Neural crest cell (in vitro differentiated cells): ENCODE measurements at regions not wholly inside any gene's neighbourhood (a gene's known extent, or its start where the extent isn't known, plus 50 kb on each side); places are given as distances from the start of the nearest gene placed in this dataset.
"Not testable (repeated sequence)": the region's sequence is repeated elsewhere in the genome, so short reads cannot be mapped to it uniquely, and the experiment has no call there.

Source experiments
- DNase-seq: peaks from one replicate; pipeline ENCODE4 v3.0.0; 2021; ENCODE audit warnings: low read depth, mixed read lengths, low spot score
- H3K27ac Mint-ChIP-seq: one replicate; pipeline ENCODE4 v1.8.0; 2021; ENCODE audit warnings: mild to moderate bottlenecking, mixed read lengths; ENCODE audit not compliant: unreplicated experiment
- H3K27me3 Mint-ChIP-seq: 2 replicates; pipeline ENCODE4 v1.8.0; 2021; ENCODE audit warnings: low read depth, mild to moderate bottlenecking, mixed read lengths
- H3K36me3 Mint-ChIP-seq: 2 replicates; pipeline ENCODE4 v1.8.0; 2021; ENCODE audit warnings: low read depth, mild to moderate bottlenecking, mixed read lengths
- H3K4me1 Mint-ChIP-seq: 2 replicates; pipeline ENCODE4 v1.8.0; 2021; ENCODE audit warnings: mixed read lengths
- H3K4me3 Mint-ChIP-seq: one replicate; pipeline ENCODE4 v1.8.0; 2021; ENCODE audit warnings: mild to moderate bottlenecking, mixed read lengths
- H3K9me3 Mint-ChIP-seq: 2 replicates; pipeline ENCODE4 v1.8.0; 2021; ENCODE audit warnings: mixed read lengths
- TF ChIP-seq, protein P1 (sequence below): fragments of 200-600 bp; sonication (generic); conservative IDR thresholded peaks from 2 replicates; pipeline ENCODE4 v1.5.0; 2021; ENCODE audit warnings: antibody characterized with exemption, mild to moderate bottlenecking

DNA sequence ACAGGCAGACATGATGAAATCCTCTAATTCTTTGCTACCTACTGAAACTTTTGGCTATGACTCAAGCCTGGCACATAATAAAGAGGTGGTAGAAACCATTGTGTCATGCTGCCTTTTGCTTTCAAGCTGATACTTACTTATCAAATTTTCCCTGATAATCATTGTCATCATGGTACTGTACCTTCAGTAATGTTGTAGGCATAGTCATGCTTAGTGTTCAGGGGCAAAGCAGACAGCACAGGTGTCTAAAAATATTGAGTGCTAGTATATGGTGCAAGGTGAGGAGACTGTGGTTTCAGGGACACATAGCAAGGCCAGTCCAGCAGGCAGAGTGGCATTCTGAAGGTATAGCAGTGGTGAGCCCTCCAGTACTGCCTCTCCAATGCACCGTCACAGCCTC is 226.9 kb upstream of the DEPDC1 start:
- Mint-ChIP-seq H3K4me1 (no peaks in the 10 kb centered on the region), H3K27ac (no peak overlapping the region), H3K9me3 (peaks cover 1% of the 10 kb centered on the region), H3K27me3 (no peaks in the 10 kb centered on the region), H3K36me3 (no peaks in the 10 kb centered on the region), H3K4me3 (no peak overlapping the region)
- DNase-seq: no peak
- TF ChIP-seq, protein P1, sequence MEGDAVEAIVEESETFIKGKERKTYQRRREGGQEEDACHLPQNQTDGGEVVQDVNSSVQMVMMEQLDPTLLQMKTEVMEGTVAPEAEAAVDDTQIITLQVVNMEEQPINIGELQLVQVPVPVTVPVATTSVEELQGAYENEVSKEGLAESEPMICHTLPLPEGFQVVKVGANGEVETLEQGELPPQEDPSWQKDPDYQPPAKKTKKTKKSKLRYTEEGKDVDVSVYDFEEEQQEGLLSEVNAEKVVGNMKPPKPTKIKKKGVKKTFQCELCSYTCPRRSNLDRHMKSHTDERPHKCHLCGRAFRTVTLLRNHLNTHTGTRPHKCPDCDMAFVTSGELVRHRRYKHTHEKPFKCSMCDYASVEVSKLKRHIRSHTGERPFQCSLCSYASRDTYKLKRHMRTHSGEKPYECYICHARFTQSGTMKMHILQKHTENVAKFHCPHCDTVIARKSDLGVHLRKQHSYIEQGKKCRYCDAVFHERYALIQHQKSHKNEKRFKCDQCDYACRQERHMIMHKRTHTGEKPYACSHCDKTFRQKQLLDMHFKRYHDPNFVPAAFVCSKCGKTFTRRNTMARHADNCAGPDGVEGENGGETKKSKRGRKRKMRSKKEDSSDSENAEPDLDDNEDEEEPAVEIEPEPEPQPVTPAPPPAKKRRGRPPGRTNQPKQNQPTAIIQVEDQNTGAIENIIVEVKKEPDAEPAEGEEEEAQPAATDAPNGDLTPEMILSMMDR: no peak

GRCh38 chr1:68725001-68725752 is 228.3 kb upstream of the DEPDC1 start:
- H3K4me1 Mint-ChIP-seq: no peaks in the 10 kb centered on the region
- no peaks in the 10 kb centered on the region for H3K27me3 Mint-ChIP-seq
- no peak for DNase-seq
- TF ChIP-seq, protein P1: no peak
- H3K27ac Mint-ChIP-seq: no peak overlapping the region
- no peaks in the 10 kb centered on the region for H3K36me3 Mint-ChIP-seq
- H3K9me3 Mint-ChIP-seq: no peaks in the 10 kb centered on the region
- H3K4me3 Mint-ChIP-seq: no peak overlapping the region

GRCh38 chr1:68739486-68739885 is 242.6 kb upstream of the DEPDC1 start:
- not testable (repeated sequence) for DNase-seq, H3K36me3 Mint-ChIP-seq, H3K4me3 Mint-ChIP-seq, H3K27me3 Mint-ChIP-seq, H3K4me1 Mint-ChIP-seq, H3K9me3 Mint-ChIP-seq, H3K27ac Mint-ChIP-seq

DNA sequence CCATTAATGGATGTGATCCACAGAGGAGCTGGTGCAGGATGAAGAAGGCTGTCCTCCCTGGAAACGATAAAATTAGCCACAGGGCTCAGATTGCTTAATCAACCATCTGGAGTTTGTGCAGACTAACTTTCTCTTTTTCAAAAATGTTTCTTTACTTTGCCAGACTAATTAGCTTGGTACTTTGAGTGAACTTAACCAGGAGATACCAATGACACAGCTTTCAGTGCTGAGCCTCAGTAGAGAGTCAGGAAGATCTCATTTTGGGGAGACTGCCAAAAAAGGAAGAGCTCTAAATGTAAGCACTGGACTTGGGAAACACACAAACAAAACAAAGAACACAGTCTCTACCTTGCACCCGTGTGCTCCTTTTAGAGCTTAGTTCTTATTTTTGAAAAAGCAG is 248.1 kb upstream of the DEPDC1 start:
- H3K27me3 Mint-ChIP-seq: no peaks in the 10 kb centered on the region
- H3K9me3 Mint-ChIP-seq: peaks cover 7% of the 10 kb centered on the region
- no peak overlapping the region for H3K27ac Mint-ChIP-seq
- no peaks in the 10 kb centered on the region for H3K4me1 Mint-ChIP-seq
- H3K4me3 Mint-ChIP-seq: no peak overlapping the region
- TF ChIP-seq, protein P1: no peak
- no peak for DNase-seq
- peaks cover 9% of the 10 kb centered on the region for H3K36me3 Mint-ChIP-seq

DNA sequence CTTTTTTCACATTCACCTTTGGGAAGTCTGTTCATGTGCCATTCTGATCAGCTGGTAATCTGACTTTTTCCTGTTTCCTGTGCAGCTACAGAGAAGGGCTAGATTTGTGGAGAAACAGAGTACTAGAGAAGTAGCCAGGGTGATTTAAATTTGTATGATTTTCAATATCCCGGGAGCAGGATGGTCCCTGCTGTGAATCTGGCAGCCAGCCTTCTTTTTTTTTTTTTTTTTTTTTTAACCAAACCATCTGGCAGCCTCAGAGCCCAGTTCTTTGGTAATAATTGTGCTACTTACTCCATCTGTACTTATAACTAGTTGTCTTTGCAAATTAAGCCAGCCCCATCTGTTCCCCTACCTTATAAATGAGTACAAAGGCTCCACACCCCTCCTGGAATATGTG is 248.6 kb upstream of the DEPDC1 start:
- no peaks in the 10 kb centered on the region for H3K27me3 Mint-ChIP-seq
- H3K4me3 Mint-ChIP-seq: no peak overlapping the region
- peaks cover 7% of the 10 kb centered on the region for H3K9me3 Mint-ChIP-seq
- TF ChIP-seq, protein P1: no peak
- DNase-seq: no peak
- no peak overlapping the region for H3K27ac Mint-ChIP-seq
- no peaks in the 10 kb centered on the region for H3K4me1 Mint-ChIP-seq
- peaks cover 9% of the 10 kb centered on the region for H3K36me3 Mint-ChIP-seq

DNA sequence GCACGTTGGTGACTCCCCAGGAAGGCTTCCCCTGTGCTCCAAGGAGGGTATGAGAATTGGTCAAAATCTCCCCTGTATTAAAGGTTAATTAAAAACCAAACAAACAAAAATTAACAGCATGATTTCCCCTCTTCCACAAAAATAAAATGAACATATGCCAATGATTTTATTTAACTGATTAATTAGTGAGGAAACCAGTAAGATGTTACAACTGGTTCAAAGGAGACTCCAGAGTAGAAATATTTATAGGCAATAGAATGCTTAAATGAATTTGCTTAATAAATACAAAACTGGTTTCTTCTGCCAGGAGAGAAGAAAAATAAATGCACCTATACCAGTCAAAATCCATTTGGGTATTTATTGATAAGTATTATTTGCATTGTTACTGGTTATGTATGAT is 249.5 kb upstream of the DEPDC1 start:
- Mint-ChIP-seq H3K4me1 (no peaks in the 10 kb centered on the region), H3K27me3 (no peaks in the 10 kb centered on the region), H3K9me3 (peaks cover 2% of the 10 kb centered on the region), H3K27ac (no peak overlapping the region), H3K36me3 (peaks cover 6% of the 10 kb centered on the region), H3K4me3 (no peak overlapping the region)
- TF ChIP-seq, protein P1: no peak
- DNase-seq: no peak
